ENCODE measurements at regions not wholly inside any gene's neighbourhood (a gene's known extent, or its start where the extent isn't known, plus 50 kb on each side); places are given as distances from the start of the nearest gene placed in this dataset.

GRCh38 chr6:119575721-119576120 lies 226.2 kb upstream of the MAN1A1 start:
- no peak for TF ChIP-seq ZHX1 (conservative IDR thresholded peaks at IDR 0.05; ENCODE audit: low read length)
- TF ChIP-seq CEBPB (tag; IDR thresholded peaks at IDR 0.05): no peak
- no peak for TF ChIP-seq TAF7 (tag; IDR thresholded peaks at IDR 0.05)
- no peak for TF ChIP-seq RBM25 (IDR thresholded peaks at IDR 0.05; ENCODE audit: low read depth, low read length, severe bottlenecking)
- TF ChIP-seq PATZ1 (CRISPR knock-in tag; IDR thresholded peaks at IDR 0.05; ENCODE audit: borderline replicate concordance): no peak
- no peak for TF ChIP-seq EHMT2 (IDR thresholded peaks at IDR 0.05)
- no peak for TF ChIP-seq FOXP1 (CRISPR knock-in tag; IDR thresholded peaks at IDR 0.05)
- no peak for TF ChIP-seq HEY1 (CRISPR knock-in tag; IDR thresholded peaks at IDR 0.05; ENCODE audit: borderline replicate concordance)
- TF ChIP-seq SRSF1 (IDR thresholded peaks at IDR 0.05; ENCODE audit: low read depth, low read length): no peak
- no peak for TF ChIP-seq TOE1 (IDR thresholded peaks at IDR 0.05; ENCODE audit: borderline replicate concordance)
- no peak for TF ChIP-seq TOE1 (CRISPR knock-in tag; IDR thresholded peaks at IDR 0.05; ENCODE audit: borderline replicate concordance, low read depth)
- no peak for TF ChIP-seq ZNF592 (IDR thresholded peaks at IDR 0.05)
